Midbrain (tissue), 1 donor: ENCODE measurements at regions not wholly inside any gene's neighbourhood (a gene's known extent, or its start where the extent isn't known, plus 50 kb on each side); places are given as distances from the start of the nearest gene placed in this dataset.
"Not testable (repeated sequence)": the region's sequence is repeated elsewhere in the genome, so short reads cannot be mapped to it uniquely, and the experiment has no call there.

ENCODE experiments used
- DNase-seq: peaks from one replicate; lab custom pipeline; 2025; lab: John Stamatoyannopoulos, UW

GRCh38 chr2:67571785-67572718 lies 174.9 kb downstream of the ETAA1 start:
- DNase-seq: no peak

GRCh38 chr2:67572721-67573435 lies 175.7 kb downstream of the ETAA1 start:
- DNase-seq: no peak

- DNase-seq: no peak
Measured at GRCh38 chr2:67574230-67574629, 177.1 kb downstream of the ETAA1 start.

GRCh38 chr2:67576226-67576625 lies 179.1 kb downstream of the ETAA1 start:
- no peak for DNase-seq

- DNase-seq: no peak
Measured at GRCh38 chr2:67576991-67577390, 179.9 kb downstream of the ETAA1 start.

- no peak for DNase-seq
Measured at GRCh38 chr2:67579216-67579615, 182.1 kb downstream of the ETAA1 start.

- no peak for DNase-seq
Measured at GRCh38 chr2:67579806-67580205, 182.7 kb downstream of the ETAA1 start.

GRCh38 chr2:67581751-67582150 lies 184.6 kb downstream of the ETAA1 start:
- DNase-seq: no peak

GRCh38 chr2:67583185-67583584 lies 186.1 kb downstream of the ETAA1 start:
- DNase-seq: no peak

- DNase-seq: no peak
Measured at GRCh38 chr2:67585400-67585799, 188.3 kb downstream of the ETAA1 start.

- not testable (repeated sequence) for DNase-seq
Measured at GRCh38 chr2:67589121-67589520, 192.0 kb downstream of the ETAA1 start.

GRCh38 chr2:67594522-67594921 lies 197.4 kb downstream of the ETAA1 start:
- not testable (repeated sequence) for DNase-seq

- DNase-seq: no peak
Measured at GRCh38 chr2:67596871-67597270, 199.7 kb downstream of the ETAA1 start.

GRCh38 chr2:67599561-67599960 lies 202.4 kb downstream of the ETAA1 start:
- DNase-seq: no peak

- DNase-seq: no peak
Measured at GRCh38 chr2:67600222-67600871, 203.2 kb downstream of the ETAA1 start.

- no peak for DNase-seq
Measured at GRCh38 chr2:67600946-67601345, 203.8 kb downstream of the ETAA1 start.

GRCh38 chr2:67604360-67604759 lies 207.2 kb downstream of the ETAA1 start:
- no peak for DNase-seq

GRCh38 chr2:67612576-67613042 lies 215.5 kb downstream of the ETAA1 start:
- DNase-seq: no peak

- no peak for DNase-seq
Measured at GRCh38 chr2:67613227-67613626, 216.1 kb downstream of the ETAA1 start.

GRCh38 chr2:67614454-67614853 lies 217.3 kb downstream of the ETAA1 start:
- no peak for DNase-seq

- DNase-seq: no peak
Measured at GRCh38 chr2:67616749-67617148, 219.6 kb downstream of the ETAA1 start.

GRCh38 chr2:67619204-67619603 lies 222.1 kb downstream of the ETAA1 start:
- DNase-seq: no peak
